ENCODE measurements at regions not wholly inside any gene's neighbourhood (a gene's known extent, or its start where the extent isn't known, plus 50 kb on each side); places are given as distances from the start of the nearest gene placed in this dataset.

DNA sequence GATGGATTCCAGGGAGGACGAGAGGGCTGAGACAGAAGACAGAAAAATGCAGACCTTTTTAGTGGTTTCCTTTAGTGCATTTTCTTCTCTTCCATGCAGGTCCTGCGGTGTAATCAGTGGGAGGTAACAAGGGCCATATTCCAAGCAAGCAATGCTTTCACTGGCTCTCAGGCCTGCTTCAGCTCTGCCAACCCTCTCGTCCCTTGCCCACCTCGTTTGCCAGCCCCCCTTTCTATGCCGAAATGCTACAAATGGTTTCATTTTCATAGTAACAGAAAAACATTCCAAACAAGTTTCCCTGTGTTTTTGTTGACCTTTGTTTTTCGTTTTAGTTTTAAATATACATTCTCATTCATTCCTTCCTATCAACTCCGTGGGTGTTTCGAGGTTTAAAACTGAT lies 443.1 kb downstream of the TTLL7 start:
- Histone ChIP-seq H3K4me3 (ENCODE audit: insufficient read depth, low read length) (no peak overlapping the region), H3K27me3 (ENCODE audit: insufficient read depth, low read length) (no peaks in the 10 kb centered on the region), H3K36me3 (ENCODE audit: insufficient read depth, low read length) (no peaks in the 10 kb centered on the region), H3K9me3 (ENCODE audit: low read depth, low read length) (no peaks in the 10 kb centered on the region), H2AFZ (ENCODE audit: low read length) (no peak overlapping the region), H3K79me2 (ENCODE audit: insufficient read depth, low read length) (no peaks in the 10 kb centered on the region), H3K4me1 (ENCODE audit: insufficient read depth, low read length) (no peaks in the 10 kb centered on the region), H3K4me2 (ENCODE audit: insufficient read depth, low read length) (no peak overlapping the region), H4K20me1 (ENCODE audit: insufficient read depth, low read length) (no peaks in the 10 kb centered on the region), H3K27ac (ENCODE audit: low read depth, low read length) (no peak overlapping the region)
- TF ChIP-seq, protein P1, sequence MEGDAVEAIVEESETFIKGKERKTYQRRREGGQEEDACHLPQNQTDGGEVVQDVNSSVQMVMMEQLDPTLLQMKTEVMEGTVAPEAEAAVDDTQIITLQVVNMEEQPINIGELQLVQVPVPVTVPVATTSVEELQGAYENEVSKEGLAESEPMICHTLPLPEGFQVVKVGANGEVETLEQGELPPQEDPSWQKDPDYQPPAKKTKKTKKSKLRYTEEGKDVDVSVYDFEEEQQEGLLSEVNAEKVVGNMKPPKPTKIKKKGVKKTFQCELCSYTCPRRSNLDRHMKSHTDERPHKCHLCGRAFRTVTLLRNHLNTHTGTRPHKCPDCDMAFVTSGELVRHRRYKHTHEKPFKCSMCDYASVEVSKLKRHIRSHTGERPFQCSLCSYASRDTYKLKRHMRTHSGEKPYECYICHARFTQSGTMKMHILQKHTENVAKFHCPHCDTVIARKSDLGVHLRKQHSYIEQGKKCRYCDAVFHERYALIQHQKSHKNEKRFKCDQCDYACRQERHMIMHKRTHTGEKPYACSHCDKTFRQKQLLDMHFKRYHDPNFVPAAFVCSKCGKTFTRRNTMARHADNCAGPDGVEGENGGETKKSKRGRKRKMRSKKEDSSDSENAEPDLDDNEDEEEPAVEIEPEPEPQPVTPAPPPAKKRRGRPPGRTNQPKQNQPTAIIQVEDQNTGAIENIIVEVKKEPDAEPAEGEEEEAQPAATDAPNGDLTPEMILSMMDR (IDR thresholded peaks at IDR 0.05; ENCODE audit: extremely low read depth, low read depth, low read length), result no peak
- DNase-seq (ENCODE audit: insufficient read length, low spot score, missing footprints), result no peak

DNA sequence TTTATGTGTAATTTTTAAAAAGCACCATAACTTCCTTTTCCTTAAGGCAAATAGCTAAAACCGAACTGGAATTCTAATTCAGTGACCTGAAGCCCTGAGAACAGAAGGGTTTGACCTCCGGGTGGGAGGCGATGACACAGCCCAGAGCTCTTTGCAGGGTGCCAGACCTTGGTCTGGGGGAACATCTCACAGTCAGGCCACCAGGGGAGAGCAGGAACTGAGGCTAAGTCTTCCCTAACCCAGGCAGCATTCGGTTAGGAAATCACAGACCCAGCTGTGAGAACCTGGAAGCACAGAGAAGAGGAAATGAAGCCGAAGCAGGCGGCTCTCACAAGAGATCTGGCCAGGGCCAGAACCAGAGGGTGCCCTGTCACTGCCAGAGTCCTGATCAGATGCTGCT lies 444.8 kb downstream of the TTLL7 start:
- no peaks in the 10 kb centered on the region for H3K4me1 ChIP-seq (ENCODE audit: insufficient read depth, low read length)
- H4K20me1 ChIP-seq (ENCODE audit: insufficient read depth, low read length), result no peaks in the 10 kb centered on the region
- H3K36me3 ChIP-seq (ENCODE audit: insufficient read depth, low read length), result no peaks in the 10 kb centered on the region
- DNase-seq (ENCODE audit: insufficient read length, low spot score, missing footprints), result no peak
- H3K4me2 ChIP-seq (ENCODE audit: insufficient read depth, low read length), result no peak overlapping the region
- H3K4me3 ChIP-seq (ENCODE audit: insufficient read depth, low read length), result no peak overlapping the region
- TF ChIP-seq, protein P1 (IDR thresholded peaks at IDR 0.05; ENCODE audit: extremely low read depth, low read depth, low read length), result no peak
- H2AFZ ChIP-seq (ENCODE audit: low read length), result no peak overlapping the region
- H3K27me3 ChIP-seq (ENCODE audit: insufficient read depth, low read length), result no peaks in the 10 kb centered on the region
- no peaks in the 10 kb centered on the region for H3K9me3 ChIP-seq (ENCODE audit: low read depth, low read length)
- no peaks in the 10 kb centered on the region for H3K79me2 ChIP-seq (ENCODE audit: insufficient read depth, low read length)
- H3K27ac ChIP-seq (ENCODE audit: low read depth, low read length), result no peak overlapping the region

DNA sequence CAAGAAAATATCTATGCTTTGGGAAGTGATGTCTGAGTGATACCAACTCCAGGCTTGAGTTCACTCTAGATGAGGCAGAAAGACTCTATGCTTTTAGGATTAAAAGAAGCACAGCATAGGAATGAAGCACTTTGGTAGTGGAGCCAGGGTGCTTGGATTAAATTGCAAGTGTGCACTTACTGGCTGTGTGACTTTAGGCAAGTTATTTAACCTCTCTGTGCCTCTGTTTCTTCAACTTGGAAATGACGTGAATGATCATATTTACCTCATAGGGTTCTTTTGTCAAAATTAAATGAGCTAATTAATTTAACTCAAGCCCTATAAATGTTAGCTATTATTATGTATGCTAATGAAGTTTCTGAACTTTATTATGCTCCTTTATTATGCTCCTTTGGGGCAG lies 446.1 kb downstream of the TTLL7 start:
- H3K27ac ChIP-seq (ENCODE audit: low read depth, low read length), result no peak overlapping the region
- H3K4me1 ChIP-seq (ENCODE audit: insufficient read depth, low read length), result no peaks in the 10 kb centered on the region
- H3K36me3 ChIP-seq (ENCODE audit: insufficient read depth, low read length), result no peaks in the 10 kb centered on the region
- no peak overlapping the region for H3K4me2 ChIP-seq (ENCODE audit: insufficient read depth, low read length)
- TF ChIP-seq, protein P1 (IDR thresholded peaks at IDR 0.05; ENCODE audit: extremely low read depth, low read depth, low read length), result no peak
- no peak overlapping the region for H3K4me3 ChIP-seq (ENCODE audit: insufficient read depth, low read length)
- H2AFZ ChIP-seq (ENCODE audit: low read length), result no peak overlapping the region
- H3K79me2 ChIP-seq (ENCODE audit: insufficient read depth, low read length), result no peaks in the 10 kb centered on the region
- no peaks in the 10 kb centered on the region for H3K27me3 ChIP-seq (ENCODE audit: insufficient read depth, low read length)
- H4K20me1 ChIP-seq (ENCODE audit: insufficient read depth, low read length), result no peaks in the 10 kb centered on the region
- DNase-seq (ENCODE audit: insufficient read length, low spot score, missing footprints), result no peak
- no peaks in the 10 kb centered on the region for H3K9me3 ChIP-seq (ENCODE audit: low read depth, low read length)

DNA sequence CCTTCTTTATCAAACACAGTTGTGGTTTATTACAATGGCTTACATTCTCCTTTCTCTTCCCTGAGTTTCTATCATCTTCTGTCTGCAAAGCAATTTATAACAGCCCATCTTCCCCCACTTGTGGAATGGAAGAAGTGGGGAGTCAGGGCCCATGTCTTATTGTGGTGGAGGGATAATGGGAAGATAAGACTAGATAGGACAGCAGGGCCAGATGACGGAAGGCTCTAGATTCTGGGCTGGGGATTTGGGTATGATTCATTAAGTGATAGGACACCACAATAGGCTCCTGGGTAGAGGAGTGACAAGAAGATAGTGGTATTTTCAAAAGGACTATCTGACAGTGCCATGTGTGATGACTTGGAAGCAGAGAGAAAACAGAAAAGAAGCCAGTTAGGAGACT lies 450.6 kb downstream of the TTLL7 start:
- Histone ChIP-seq H3K4me1 (ENCODE audit: insufficient read depth, low read length) (no peaks in the 10 kb centered on the region), H3K9me3 (ENCODE audit: low read depth, low read length) (no peaks in the 10 kb centered on the region), H4K20me1 (ENCODE audit: insufficient read depth, low read length) (no peaks in the 10 kb centered on the region), H3K27me3 (ENCODE audit: insufficient read depth, low read length) (no peaks in the 10 kb centered on the region), H3K4me3 (ENCODE audit: insufficient read depth, low read length) (no peak overlapping the region), H3K27ac (ENCODE audit: low read depth, low read length) (no peak overlapping the region), H3K4me2 (ENCODE audit: insufficient read depth, low read length) (no peak overlapping the region), H2AFZ (ENCODE audit: low read length) (no peak overlapping the region), H3K36me3 (ENCODE audit: insufficient read depth, low read length) (no peaks in the 10 kb centered on the region), H3K79me2 (ENCODE audit: insufficient read depth, low read length) (no peaks in the 10 kb centered on the region)
- DNase-seq (ENCODE audit: insufficient read length, low spot score, missing footprints), result no peak
- TF ChIP-seq, protein P1 (IDR thresholded peaks at IDR 0.05; ENCODE audit: extremely low read depth, low read depth, low read length), result no peak
